GM19023 (cell line): ENCODE measurements at regions not wholly inside any gene's neighbourhood (a gene's known extent, or its start where the extent isn't known, plus 50 kb on each side); places are given as distances from the start of the nearest gene placed in this dataset.
"Not testable (repeated sequence)": the region's sequence is repeated elsewhere in the genome, so short reads cannot be mapped to it uniquely, and the experiment has no call there.

Source experiments
- ATAC-seq: cut with Tn5 transposase; IDR thresholded peaks from one replicate; pipeline ENCODE4 v1.9.1; 2021; ENCODE audit warnings: mild to moderate bottlenecking, moderate library complexity; ENCODE audit not compliant: unreplicated experiment

DNA sequence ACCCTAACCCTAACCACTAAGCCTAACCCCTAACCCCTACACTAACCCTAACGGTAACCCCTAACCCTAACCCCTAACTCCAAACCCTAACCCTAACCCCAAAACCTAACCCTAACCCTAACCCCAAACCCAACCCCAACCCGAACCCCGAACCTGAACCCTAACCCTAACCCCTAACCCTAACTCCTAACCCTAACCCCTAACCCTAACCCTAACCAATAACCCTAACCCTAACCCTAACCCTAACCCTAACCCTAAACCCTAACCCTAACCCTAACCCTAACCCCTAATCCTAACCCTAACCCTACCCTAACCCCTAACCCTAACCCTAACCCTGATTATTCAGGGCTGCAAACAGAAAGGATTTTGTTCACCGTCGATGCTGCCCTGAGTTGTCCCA is 144.6 kb upstream of the DUSP22 start:
- ATAC-seq, result not testable (repeated sequence)

DNA sequence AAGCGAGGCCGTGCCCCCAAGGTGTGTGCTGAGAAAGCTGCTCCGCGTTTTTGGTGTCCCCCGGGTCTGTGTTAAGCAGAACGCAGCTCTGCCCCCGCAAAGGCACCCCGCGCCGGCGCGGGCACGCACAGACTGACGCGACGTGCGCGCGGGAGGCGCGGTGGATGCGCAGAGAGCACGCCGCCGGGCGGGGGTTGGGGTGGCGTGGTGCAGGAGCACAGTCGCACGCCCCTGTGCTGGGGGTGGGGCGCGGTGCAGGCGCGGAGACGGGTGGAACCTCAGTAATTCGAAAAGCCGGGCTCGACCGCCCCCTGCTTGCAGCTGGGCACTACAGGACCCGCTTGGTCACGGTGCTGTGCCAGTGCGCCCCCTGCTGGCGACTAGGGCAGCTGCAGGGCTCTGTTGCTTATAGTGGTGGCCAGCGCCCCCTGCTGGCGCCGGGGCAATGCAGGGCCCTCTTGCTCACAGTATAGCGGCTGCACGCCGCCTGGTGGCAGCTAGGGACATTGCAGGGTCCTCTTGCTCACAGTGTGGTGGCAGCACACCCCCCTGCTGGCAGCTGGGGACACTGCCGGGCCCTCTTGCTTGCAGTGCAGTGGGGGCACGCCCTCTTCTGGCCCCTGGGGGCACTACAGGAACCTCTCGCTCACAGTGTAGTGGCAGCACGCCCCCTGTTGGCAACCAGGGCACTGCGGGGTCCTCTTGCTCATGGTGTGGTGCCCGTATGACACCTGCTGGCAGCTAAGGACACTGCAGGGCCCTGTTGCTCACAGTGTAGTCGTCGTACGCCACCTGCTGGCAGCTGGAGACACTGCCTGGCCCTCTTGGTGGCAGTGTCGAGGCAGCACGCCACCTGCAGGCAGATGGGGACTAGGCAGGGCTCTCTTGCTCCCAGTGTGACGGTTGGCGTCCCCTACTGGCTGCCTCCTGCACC is 144.0 kb upstream of the DUSP22 start:
- peak; percentile 92 for ATAC-seq

DNA sequence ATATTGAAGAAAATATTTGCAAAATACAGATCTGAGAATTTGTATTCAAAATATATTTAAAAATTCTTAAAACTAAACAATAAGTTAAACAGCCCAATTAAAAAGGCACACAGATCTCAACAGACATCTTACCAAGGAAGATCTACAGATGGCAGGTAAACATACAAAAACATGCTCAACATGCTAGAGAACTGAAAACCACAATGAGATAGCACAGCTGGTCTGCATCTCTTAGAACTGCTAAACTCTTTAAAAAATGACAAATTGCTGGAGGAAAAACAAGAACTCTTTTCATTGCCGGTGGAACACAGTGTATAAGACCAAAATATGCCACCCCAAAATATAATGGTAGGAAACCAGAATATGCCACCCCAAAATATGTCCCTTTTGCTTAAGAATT is 142.1 kb upstream of the DUSP22 start:
- ATAC-seq, result not testable (repeated sequence)

DNA sequence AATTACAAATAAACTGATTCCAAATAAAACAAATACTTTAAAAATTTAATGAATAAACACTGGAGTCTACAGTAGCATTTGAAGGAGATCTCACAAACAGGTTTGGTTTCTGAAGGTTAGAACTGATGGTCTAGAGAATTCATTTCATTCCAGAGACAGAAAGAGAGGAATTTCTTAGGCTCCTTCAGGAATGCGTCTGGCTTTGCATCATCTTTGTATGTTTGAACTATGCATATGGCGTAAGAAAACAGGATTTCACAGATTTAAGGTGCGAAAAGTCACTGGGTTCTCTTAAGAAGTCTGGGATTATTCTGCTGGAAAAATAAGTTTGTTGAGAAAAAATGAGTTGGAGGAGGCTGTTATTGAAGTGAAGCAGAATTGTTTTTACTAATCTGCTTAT is 139.9 kb upstream of the DUSP22 start:
- not testable (repeated sequence) for ATAC-seq

DNA sequence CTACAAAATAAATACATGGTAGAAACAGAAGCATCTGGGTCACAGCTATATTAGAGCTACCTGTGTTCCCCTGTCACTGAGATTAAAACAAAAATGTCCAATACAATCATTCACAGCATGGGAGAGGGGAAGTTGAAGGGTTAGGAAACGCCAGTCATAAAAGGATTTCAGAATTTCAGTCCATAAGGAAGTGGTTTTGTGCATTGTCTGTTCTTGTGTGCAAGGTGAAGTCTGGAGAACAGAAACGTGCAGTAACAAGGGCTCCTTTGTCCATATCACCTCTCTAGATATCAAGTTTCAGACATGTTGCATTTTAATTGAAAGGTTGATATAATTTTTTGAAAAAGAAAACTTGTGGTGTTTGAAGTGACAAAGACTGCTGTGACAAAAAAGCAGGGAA is 139.3 kb upstream of the DUSP22 start:
- not testable (repeated sequence) for ATAC-seq

DNA sequence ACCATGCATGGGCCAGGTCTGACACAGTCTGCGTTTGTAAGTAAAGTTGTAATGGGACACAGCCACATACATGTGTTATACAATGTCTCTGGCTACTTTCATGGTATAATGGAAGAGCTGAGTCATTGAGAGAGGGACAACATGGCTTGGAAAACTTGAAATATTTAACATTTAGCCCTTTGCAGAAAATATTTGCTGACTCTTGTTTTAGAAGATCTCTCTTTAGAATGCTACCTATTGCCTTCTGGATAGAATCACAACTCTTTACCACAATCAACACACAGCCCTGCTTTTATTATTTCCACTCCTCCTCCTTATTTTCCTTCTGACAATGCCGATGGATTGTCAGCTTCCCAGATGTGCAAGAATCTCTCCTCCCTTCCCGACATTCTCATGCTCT is 138.4 kb upstream of the DUSP22 start:
- not testable (repeated sequence) for ATAC-seq

DNA sequence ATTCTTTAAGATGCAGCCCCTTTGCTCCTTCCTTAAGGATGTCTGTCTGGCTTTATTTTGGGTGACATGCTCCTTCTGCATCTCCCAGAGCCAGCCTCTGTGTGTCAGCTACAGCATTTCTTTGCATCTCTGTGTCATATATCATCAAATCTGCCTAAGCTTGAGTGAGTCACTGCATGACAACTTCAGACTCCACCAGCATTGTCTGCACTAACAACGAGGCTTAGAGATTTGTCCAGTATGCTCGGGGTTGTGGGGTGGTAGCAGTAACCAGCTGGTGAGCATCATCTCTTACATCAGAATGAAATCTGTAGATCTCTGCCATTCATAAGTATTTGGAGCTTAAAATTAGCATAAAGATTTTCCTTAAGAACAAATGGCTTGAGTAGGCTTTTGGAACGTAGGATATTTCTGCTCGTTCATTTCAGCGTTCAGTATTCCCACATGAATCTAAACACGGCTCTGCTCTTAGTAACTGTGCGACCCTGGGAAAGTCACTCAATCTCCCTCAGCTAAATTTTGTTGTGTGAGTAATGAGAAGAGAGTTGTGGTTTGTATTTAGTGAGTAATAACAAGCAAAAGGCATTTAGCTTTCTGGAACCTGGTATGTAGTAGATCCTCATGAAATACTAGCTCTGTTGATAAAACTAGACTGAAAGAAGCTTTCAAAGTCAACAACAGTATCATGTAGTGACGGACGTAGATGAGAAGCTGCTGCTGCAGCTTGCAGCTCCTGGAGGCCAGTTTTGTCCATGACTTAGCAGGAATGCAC is 137.8 kb upstream of the DUSP22 start:
- ATAC-seq, result not testable (repeated sequence)

DNA sequence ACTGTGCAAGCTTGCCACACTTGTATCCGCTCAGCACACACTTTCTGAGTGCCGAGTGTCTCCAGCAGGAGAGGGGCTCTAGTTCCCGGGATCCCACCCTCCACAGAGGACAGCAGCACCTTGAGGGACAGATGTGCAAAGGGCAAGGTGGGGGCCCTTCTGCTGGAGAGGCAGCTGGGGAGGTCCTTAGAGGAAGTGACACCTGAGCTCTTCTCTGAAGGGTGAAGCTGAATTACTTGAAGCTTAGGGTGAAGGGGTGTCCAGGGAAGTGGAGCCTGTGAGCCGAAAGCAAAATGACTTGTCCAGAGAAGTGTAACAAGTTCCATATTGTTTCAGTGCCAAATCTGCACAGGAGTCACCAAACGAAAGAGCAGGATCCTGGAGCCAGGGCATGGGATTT is 136.3 kb upstream of the DUSP22 start:
- ATAC-seq, result no peak

DNA sequence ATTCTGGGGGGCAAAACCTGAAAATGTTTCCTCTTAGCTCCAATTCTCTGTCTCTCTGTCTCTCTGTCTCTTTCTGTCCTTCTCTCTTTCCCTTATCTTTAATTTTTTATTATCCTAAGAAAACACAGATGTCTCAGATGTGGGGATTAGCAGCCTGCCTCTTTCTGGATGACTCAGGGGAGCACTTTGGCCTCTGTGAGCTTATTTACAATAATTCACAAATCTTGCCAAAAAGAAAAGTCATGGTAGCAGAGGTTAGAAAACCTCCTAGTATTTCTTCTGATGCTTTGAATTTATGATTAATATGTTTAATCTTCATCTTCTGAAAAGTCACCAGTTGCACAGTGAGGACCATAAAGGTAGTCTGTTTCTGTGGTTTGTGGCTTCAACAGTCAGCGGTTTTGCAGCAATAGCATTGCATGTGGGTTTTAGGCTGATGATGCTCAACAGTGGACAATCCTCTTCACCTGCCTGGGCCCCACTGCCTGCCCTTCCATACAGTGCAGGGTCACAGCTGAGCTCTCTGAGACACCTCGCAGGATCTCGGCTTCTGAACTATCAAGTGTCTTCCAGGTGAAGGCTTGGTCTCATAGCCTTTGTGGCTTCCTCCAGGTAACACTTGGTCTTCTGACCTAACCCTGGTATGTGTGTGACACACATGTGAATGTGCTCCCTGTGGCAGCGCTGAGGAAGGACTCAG is 135.7 kb upstream of the DUSP22 start:
- not testable (repeated sequence) for ATAC-seq

DNA sequence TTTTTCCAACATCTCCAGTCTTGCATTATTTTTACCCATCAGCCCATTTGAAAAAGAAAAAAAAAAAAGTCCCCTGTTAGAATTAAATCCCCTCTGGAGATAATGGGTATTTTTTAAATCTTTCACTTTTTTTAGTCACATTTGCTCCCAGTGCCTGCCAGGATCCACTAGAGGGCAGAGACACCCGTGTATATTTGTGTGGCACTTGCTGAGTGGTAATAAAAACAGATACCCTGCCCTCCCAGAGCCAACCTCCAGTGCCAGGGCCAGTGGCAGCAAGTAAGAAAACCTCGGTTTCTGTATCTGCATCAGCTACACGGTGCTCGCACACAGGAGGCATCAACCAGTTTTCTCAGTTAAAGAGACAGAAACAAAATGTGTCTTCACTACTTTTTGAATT is 135.1 kb upstream of the DUSP22 start:
- not testable (repeated sequence) for ATAC-seq

DNA sequence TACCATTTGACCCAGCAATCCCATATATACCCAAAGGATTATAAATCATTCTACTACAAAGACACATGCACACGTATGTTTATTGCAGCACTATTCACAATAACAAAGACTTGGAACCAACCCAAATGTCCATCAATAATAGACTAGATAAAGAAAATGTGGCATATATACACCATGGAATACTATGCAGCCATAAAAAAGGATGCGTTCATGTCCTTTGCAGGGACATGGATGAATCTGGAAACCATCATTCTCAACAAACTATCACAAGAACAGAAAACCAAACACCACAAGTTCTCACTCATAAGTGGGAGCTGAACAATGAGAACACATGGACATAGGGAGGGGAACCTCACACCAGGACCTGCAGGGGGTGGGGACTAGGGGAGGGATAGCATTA is 130.6 kb upstream of the DUSP22 start:
- ATAC-seq, result not testable (repeated sequence)

DNA sequence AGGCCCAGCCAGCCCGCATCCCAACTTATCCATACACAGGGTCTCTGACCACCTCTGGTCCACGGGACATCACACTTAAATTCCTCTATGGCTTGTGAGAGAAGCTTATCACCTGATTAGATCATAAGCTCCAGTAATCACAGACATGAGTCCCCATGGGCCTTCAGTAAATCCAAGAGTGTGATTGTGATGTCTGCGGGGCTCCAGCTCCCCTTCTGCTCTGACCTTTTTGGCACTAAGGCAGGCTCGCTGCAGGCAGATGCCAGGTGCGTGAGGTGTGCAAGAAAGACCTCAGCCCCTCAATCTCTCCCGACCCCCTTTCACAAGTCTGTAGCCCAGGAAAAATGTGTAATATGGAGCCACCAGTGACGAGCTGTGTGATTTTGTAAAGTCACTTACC is 127.6 kb upstream of the DUSP22 start:
- ATAC-seq, result no peak

DNA sequence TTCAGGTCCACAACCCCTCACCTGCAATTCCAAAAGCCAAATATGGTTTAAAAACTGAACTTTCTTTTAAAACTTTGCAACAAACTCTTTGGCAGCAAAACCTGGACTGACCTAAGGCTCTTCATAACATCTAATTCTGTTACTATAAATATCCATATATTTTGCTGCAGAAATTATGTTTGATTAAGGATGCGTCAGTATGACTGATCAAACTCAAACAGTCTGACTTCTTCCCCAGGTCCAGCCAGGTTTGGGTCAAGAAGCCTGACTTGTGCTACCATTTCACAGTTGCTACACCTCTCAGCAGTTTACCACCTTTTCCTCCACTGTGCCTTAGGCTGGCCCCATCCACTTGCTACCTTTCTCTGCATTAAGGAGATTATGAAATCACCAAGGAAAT is 127.0 kb upstream of the DUSP22 start:
- ATAC-seq, result no peak

DNA sequence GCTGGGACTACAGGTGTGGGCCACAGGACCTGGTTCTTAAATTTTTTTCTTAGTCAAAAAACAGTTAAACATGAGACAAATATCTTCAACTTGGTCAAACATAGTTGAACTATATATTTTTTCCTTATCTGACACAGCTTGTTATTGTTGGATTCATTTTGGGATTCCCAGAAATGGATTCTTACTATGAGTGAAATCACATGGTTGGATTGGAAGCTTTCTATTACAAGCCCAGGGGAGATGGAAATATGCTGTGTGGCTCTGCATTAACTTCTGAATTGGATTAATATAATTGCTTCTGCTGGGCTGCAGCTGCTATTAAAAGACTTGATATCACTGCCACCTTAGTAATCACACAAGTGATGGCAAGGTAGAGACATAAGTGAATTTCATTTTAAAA is 126.4 kb upstream of the DUSP22 start:
- no peak for ATAC-seq

DNA sequence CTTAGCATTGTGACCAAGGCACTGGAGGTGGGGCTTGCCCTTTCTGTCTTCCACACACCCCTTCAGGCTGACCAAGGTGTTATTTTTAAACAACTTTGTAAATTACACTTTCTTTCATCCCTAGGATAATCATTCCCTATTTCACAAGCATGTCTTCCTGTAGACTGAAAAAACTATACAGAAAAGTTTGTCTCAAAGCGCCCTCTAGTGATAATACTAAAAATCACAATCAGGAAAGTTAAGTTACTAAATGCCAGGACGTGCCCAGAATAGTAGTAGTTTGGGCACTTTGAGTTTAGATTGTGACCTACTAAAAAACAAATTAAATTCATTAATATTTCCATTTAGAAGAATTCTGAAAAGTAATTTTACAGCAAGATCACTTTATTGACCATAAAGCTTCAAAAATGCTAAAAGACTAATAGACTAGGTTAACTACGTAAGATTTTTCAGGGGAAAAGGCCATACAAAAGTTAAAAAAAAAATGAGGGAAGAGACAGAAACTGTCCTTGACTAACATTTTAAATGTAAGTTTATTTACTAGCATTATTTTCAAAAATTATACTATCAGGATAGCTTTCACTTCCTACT is 123.3 kb upstream of the DUSP22 start:
- no peak for ATAC-seq

DNA sequence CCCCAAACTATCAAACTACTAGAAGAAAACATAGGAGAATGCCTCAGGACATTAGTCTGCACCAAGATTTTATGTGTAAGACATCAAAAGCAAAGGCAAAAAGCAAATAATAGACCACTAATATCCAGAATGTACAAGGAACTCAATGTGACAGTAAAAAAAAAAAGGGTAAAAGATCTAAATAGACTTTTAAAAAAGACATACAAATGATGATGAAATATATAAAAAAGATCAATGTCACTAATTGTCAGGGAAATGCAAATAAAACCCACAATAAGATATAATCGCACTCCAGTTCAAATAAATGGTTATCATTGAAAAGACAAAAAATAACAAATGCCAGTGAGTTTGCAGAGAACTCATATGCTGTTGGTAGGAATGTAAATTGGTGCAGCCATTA is 118.3 kb upstream of the DUSP22 start:
- no peak for ATAC-seq

DNA sequence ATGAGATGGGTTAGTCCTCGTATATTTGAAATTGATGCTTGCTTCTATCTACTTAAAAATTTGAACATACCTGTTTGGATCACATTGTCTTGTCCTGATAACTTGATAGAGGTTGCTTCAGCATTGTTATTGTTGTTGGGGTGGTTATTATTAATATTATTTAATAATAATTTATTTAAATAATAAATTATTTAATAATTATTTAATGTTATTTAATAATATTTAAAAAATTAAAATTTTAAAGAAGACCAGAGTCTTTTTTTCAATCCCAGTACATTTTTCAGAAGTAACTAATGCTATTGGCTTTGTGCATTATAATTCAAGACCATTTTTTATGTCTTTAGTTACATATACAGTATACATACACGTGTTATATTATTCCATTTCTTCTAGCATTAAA is 116.6 kb upstream of the DUSP22 start:
- no peak for ATAC-seq

DNA sequence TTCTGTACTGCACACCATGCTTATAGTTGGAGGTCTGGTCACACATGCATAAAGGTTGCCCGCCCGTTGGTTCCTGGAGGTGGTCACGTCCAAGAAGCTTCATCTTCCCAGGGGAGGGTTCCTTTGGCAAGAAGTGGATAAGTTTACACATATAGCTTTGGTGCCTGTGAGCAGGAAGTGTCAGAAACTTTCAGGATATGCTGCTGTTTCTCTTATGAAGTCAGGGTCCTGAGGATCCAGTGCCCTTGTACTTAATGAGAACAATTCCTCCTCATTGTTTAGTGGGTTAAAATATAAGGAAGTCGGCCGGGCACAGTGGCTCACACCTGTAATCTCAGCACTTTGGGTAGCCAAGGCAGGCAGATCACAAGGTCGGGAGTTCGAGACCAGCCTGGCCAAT is 115.5 kb upstream of the DUSP22 start:
- no peak for ATAC-seq

DNA sequence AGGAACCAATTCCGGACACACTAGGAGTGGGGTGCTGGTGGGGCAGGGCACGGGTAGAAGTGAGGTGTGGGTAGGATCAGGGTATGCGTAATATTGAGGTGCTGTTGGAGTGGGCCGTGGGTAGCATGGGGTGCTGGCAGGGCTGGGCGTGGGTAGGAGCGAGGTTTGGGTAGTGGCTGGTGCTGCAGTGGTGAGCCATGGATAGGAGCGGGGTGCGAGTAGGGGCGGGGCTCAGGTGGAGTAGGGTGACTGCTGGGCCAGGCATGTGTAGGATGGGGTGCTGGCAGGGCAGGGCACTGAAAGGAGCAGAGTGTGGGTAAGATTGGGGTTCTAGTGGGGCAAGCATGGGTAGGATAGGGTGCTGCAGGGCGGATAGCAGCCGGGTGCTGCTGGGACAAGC is 114.2 kb upstream of the DUSP22 start:
- no peak for ATAC-seq

DNA sequence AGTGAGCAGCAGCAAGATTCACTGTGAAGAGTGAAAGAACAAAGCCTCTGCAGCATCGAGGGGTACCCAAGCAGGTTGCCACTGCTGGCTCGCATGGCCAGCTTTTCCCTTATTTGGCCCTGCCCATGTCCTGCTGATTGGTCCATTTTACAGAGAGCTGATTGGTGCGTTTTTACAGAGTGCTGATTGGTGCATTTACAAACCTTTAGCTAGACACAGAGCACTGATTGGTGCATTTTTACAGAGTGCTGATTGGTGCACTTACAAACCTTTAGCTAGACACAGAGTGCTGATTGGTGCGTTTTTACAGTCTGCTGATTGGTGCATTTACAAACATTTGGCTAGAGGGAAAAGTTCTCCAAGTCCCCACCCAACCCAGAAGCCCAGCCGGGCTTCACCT is 113.4 kb upstream of the DUSP22 start:
- not testable (repeated sequence) for ATAC-seq

DNA sequence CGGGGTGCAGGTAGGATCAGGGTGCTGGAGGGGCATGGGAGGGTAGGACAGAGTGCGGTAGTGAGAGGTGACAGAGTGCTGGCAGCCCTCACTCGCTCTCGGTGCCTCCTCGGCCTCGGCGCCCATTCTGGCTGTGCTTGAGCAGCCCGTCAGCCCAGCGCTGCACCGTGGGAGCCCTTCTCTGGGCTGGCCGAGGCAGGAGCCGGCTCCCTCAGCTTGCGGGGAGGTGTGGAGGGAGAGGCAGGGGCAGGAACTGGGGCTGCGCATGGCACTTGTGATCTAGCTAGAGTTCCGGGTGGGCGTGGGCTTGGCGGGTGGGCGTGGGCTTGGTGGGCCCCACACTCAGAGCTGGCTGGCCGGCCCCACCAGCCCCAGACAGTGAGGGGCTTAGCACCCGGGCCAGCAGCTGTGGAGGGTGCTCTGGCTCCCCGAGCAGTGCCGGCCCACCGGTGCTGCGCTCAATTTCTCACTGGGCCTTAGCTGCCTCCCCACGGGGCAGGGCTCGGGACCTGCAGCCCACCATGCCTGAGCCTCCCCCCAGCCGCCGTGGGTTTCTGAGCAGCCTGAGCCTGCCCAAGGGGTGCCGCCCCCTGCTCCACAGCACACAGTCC is 112.8 kb upstream of the DUSP22 start:
- no peak for ATAC-seq
